ENCODE measurements at regions not wholly inside any gene's neighbourhood (a gene's known extent, or its start where the extent isn't known, plus 50 kb on each side); places are given as distances from the start of the nearest gene placed in this dataset.

DNA sequence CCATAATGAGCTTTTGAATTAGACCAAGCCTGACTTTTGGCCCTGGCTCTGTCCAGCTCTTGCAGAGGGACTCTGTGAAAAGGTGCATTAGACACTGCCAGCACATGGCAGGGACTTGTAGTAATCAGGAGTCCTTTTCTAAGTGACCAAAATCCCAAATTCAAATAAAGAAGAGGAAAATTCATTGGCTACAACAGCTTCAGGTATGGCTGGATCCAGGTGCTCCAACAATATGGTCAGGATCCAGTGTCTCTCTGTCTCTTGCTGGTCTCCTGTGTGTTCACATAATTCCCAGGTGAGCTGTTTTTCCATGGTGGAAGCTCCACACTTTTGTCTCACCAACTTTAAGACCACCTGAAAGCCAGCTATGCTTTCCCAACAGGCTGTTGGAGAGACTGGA lies 358.8 kb upstream of the TNRC6C start:
- TF ChIP-seq, protein P1, sequence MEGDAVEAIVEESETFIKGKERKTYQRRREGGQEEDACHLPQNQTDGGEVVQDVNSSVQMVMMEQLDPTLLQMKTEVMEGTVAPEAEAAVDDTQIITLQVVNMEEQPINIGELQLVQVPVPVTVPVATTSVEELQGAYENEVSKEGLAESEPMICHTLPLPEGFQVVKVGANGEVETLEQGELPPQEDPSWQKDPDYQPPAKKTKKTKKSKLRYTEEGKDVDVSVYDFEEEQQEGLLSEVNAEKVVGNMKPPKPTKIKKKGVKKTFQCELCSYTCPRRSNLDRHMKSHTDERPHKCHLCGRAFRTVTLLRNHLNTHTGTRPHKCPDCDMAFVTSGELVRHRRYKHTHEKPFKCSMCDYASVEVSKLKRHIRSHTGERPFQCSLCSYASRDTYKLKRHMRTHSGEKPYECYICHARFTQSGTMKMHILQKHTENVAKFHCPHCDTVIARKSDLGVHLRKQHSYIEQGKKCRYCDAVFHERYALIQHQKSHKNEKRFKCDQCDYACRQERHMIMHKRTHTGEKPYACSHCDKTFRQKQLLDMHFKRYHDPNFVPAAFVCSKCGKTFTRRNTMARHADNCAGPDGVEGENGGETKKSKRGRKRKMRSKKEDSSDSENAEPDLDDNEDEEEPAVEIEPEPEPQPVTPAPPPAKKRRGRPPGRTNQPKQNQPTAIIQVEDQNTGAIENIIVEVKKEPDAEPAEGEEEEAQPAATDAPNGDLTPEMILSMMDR (IDR thresholded peaks at IDR 0.05) = no peak
- peaks cover 28% of the 10 kb centered on the region for H3K4me1 Mint-ChIP-seq (ENCODE audit: unreplicated experiment)
- H3K4me3 Mint-ChIP-seq (ENCODE audit: unreplicated experiment) = no peak overlapping the region
- no peaks in the 10 kb centered on the region for H3K9me3 Mint-ChIP-seq (ENCODE audit: unreplicated experiment)
- H3K27ac Mint-ChIP-seq (ENCODE audit: unreplicated experiment) = no peak overlapping the region
- peaks cover 22% of the 10 kb centered on the region for H3K27me3 Mint-ChIP-seq (ENCODE audit: unreplicated experiment)
- DNase-seq (ENCODE audit: extremely low spot score, unreplicated experiment) = no peak
- H3K36me3 Mint-ChIP-seq (ENCODE audit: unreplicated experiment) = no peaks in the 10 kb centered on the region

DNA sequence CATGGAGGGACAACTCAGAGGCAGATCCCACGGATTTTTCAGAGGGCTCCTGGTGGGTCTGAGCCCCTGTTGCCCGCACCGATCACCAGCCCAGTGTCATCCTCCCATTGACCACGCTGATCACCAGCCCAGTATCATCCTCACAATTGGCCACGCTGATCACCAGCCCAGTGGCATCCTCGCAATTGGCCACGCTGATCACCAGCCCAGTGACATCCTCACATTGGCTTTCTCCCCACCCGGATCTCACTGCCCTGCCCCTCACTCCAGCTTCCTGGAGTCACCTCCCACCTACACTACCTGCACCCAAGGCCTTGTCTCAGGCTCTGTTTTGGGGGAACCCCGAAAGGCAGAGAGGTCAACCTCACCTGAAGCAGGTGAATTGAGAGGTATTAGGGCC lies 358.2 kb upstream of the TNRC6C start:
- Mint-ChIP-seq H3K4me1 (ENCODE audit: unreplicated experiment) (peaks cover 28% of the 10 kb centered on the region), H3K27me3 (ENCODE audit: unreplicated experiment) (peaks cover 16% of the 10 kb centered on the region), H3K36me3 (ENCODE audit: unreplicated experiment) (no peaks in the 10 kb centered on the region), H3K4me3 (ENCODE audit: unreplicated experiment) (no peak overlapping the region), H3K27ac (ENCODE audit: unreplicated experiment) (no peak overlapping the region), H3K9me3 (ENCODE audit: unreplicated experiment) (no peaks in the 10 kb centered on the region)
- TF ChIP-seq, protein P1 (IDR thresholded peaks at IDR 0.05) = no peak
- no peak for DNase-seq (ENCODE audit: extremely low spot score, unreplicated experiment)

DNA sequence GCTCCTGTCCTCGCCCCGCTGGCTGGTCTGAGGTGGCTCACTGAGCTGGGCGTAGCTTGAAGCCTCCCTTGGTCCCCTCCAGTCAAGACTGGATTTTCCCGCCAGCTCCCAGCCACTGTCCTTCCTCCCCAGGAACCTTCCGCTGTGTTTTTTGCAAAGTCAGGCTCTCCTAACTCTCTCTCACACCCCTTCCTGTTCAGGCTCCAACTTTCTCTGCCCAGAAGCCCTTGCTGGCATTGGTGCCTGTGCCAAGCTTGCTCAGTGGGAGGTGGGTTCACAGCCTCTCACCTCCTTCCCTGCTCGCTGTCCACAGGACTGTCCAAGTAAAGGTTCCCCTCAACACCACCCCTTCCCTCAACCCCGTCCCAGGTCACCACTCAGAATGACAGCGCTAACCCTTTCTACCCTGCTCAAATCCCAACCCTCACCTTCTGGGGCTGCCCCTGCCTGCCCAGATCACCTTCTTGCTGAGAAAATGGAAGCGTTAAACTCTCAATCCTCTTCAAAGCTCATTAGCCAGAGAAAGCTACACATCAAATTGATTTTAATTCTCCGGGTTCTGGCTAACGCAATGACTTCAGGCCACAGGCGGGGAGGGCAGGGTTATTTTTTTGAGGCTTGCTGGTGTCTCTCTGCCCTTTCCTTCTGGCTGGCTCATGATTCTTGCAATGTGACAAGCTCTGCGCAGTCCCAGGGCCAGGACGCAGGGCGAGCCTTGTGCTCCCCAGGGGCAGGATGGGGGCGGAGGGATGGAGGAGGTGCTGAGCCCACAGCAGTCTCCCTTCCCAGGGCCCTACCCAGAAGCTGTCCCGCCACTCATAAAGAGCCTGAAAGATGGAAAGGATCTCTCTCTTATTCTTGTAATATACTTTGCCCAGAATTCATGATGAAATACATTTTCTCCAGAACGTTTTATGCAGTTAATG lies 357.2 kb upstream of the TNRC6C start:
- H3K4me1 Mint-ChIP-seq (ENCODE audit: unreplicated experiment) = peaks cover 28% of the 10 kb centered on the region
- no peak overlapping the region for H3K4me3 Mint-ChIP-seq (ENCODE audit: unreplicated experiment)
- H3K36me3 Mint-ChIP-seq (ENCODE audit: unreplicated experiment) = no peaks in the 10 kb centered on the region
- H3K27ac Mint-ChIP-seq (ENCODE audit: unreplicated experiment) = peak overlapping the region; percentile 93
- TF ChIP-seq, protein P1 (IDR thresholded peaks at IDR 0.05) = no peak
- no peaks in the 10 kb centered on the region for H3K9me3 Mint-ChIP-seq (ENCODE audit: unreplicated experiment)
- H3K27me3 Mint-ChIP-seq (ENCODE audit: unreplicated experiment) = peaks cover 7% of the 10 kb centered on the region
- no peak for DNase-seq (ENCODE audit: extremely low spot score, unreplicated experiment)

DNA sequence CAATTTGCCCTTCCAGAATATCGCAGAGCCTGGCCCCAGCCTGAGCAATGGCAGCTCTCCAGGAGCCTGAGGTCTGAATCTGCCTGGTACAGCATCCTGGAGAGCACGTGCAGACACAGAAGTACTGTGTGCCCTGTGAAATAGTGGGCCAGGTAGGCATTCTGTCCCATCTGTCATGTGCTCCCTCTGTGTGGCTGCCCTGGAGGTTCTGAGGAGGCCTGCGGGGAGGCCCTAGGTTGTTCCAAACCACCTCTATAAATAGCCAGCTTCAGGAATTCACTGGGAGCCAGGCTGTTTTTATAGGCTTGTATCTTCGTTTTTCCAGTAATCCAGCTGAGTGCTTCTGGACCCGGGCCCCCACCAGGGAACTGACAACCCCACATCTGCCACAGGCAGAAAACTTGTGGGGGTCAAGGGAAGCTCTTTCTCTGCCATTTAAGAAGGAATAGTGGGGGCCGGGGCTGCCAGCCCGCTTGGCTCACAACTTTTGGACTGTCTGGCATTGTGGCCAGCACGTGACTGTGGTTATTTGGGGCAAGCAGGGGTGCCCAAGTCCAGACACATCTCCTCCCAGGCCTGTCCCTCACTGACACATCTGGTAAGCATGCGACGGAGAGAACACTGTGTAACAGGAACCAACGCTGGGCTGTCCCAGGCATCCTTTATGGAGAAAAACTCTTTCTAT lies 356.3 kb upstream of the TNRC6C start:
- peaks cover 7% of the 10 kb centered on the region for H3K27me3 Mint-ChIP-seq (ENCODE audit: unreplicated experiment)
- peak overlapping the region; percentile 93 for H3K27ac Mint-ChIP-seq (ENCODE audit: unreplicated experiment)
- peak; percentile 88 for DNase-seq (ENCODE audit: extremely low spot score, unreplicated experiment)
- peak overlapping the region; percentile 10 for H3K4me3 Mint-ChIP-seq (ENCODE audit: unreplicated experiment)
- TF ChIP-seq, protein P1 (IDR thresholded peaks at IDR 0.05) = no peak
- H3K36me3 Mint-ChIP-seq (ENCODE audit: unreplicated experiment) = no peaks in the 10 kb centered on the region
- no peaks in the 10 kb centered on the region for H3K9me3 Mint-ChIP-seq (ENCODE audit: unreplicated experiment)
- H3K4me1 Mint-ChIP-seq (ENCODE audit: unreplicated experiment) = peaks cover 28% of the 10 kb centered on the region

Measured in osteocyte (in vitro differentiated cells).